Endometrium (tissue), 2 donors: ENCODE measurements at regions not wholly inside any gene's neighbourhood (a gene's known extent, or its start where the extent isn't known, plus 50 kb on each side); places are given as distances from the start of the nearest gene placed in this dataset.

ENCODE experiments used
- FAIRE-seq: peaks from 2 replicates; lab custom pipeline; 2012; peaks lifted over from hg19 to GRCh38; lab: Jason Lieb, UNC
- donor health status: control.
- donor health status: control.

- no peak for FAIRE-seq
These were observed 295.8 kb downstream of the GABRB3 start for GRCh38 chr15:26477044-26477443.

GRCh38 chr15:26475554-26475953 is 297.3 kb downstream of the GABRB3 start:
- no peak for FAIRE-seq

GRCh38 chr15:26472661-26473060 is 300.2 kb downstream of the GABRB3 start:
- FAIRE-seq = no peak

GRCh38 chr15:26461847-26462608 is 310.8 kb downstream of the GABRB3 start:
- FAIRE-seq = no peak

- FAIRE-seq = no peak
These were observed 312.7 kb downstream of the GABRB3 start for GRCh38 chr15:26460165-26460564.

GRCh38 chr15:26455828-26456227 is 317.0 kb downstream of the GABRB3 start:
- no peak for FAIRE-seq

GRCh38 chr15:26453914-26454313 is 319.0 kb downstream of the GABRB3 start:
- no peak for FAIRE-seq

- no peak for FAIRE-seq
These were observed 320.9 kb downstream of the GABRB3 start for GRCh38 chr15:26451995-26452394.

- no peak for FAIRE-seq
These were observed 323.6 kb downstream of the GABRB3 start for GRCh38 chr15:26449291-26449690.

- FAIRE-seq = no peak
These were observed 329.5 kb downstream of the GABRB3 start for GRCh38 chr15:26443321-26443720.

GRCh38 chr15:26442680-26443079 is 330.2 kb downstream of the GABRB3 start:
- no peak for FAIRE-seq

GRCh38 chr15:26439681-26440080 is 333.2 kb downstream of the GABRB3 start:
- FAIRE-seq = no peak

GRCh38 chr15:26438718-26439117 is 334.1 kb downstream of the GABRB3 start:
- FAIRE-seq = no peak

- no peak for FAIRE-seq
These were observed 334.6 kb downstream of the GABRB3 start for GRCh38 chr15:26438316-26438715.

- FAIRE-seq = no peak
These were observed 339.0 kb downstream of the GABRB3 start for GRCh38 chr15:26433818-26434217.

- no peak for FAIRE-seq
These were observed 339.8 kb downstream of the GABRB3 start for GRCh38 chr15:26433060-26433459.

GRCh38 chr15:26421065-26421464 is 351.8 kb downstream of the GABRB3 start:
- FAIRE-seq = no peak

- FAIRE-seq = no peak
These were observed 377.2 kb downstream of the GABRB3 start for GRCh38 chr15:26395624-26396023.

GRCh38 chr15:26394801-26395200 is 378.1 kb downstream of the GABRB3 start:
- no peak for FAIRE-seq

- no peak for FAIRE-seq
These were observed 379.9 kb downstream of the GABRB3 start for GRCh38 chr15:26392956-26393355.

- no peak for FAIRE-seq
These were observed 381.2 kb downstream of the GABRB3 start for GRCh38 chr15:26391567-26392194.

GRCh38 chr15:26382444-26383072 is 390.3 kb downstream of the GABRB3 start:
- FAIRE-seq = no peak

GRCh38 chr15:26378304-26378703 is 394.6 kb downstream of the GABRB3 start:
- FAIRE-seq = no peak
